Nephron progenitor cell (in vitro differentiated cells): ENCODE measurements at regions not wholly inside any gene's neighbourhood (a gene's known extent, or its start where the extent isn't known, plus 50 kb on each side); places are given as distances from the start of the nearest gene placed in this dataset.

Source experiments
- DNase-seq: peaks from one replicate; pipeline ENCODE4 v3.0.0; 2021
- H3K27ac Mint-ChIP-seq: 2 replicates; pipeline ENCODE4 v1.8.0; 2021; ENCODE audit warnings: mild to moderate bottlenecking, moderate library complexity, mixed read lengths
- H3K27me3 Mint-ChIP-seq: 2 replicates; pipeline ENCODE4 v1.8.0; 2021; ENCODE audit warnings: mild to moderate bottlenecking, low read depth, mixed read lengths; ENCODE audit not compliant: poor library complexity
- H3K36me3 Mint-ChIP-seq: 2 replicates; pipeline ENCODE4 v1.8.0; 2021; ENCODE audit warnings: low read depth, mixed read lengths
- H3K4me1 Mint-ChIP-seq: 2 replicates; pipeline ENCODE4 v1.8.0; 2021; ENCODE audit warnings: mixed read lengths
- H3K4me3 Mint-ChIP-seq: 2 replicates; pipeline ENCODE4 v1.8.0; 2021; ENCODE audit warnings: mild to moderate bottlenecking, moderate library complexity, mixed read lengths
- H3K9me3 Mint-ChIP-seq: 2 replicates; pipeline ENCODE4 v1.8.0; 2021; ENCODE audit warnings: mild to moderate bottlenecking, moderate library complexity, mixed read lengths
- CTCF ChIP-seq: fragments of 200-600 bp; sonication (generic); IDR thresholded peaks from 2 replicates; pipeline ENCODE4 v1.5.0; 2021; ENCODE audit warnings: antibody characterized with exemption

GRCh38 chr2:23269747-23270146 lies 115.2 kb upstream of the KLHL29 start:
- Mint-ChIP-seq H3K27ac (no peak overlapping the region), H3K9me3 (no peaks in the 10 kb centered on the region)

GRCh38 chr2:23270810-23271209 lies 114.2 kb upstream of the KLHL29 start:
- TF ChIP-seq CTCF: no peak
- no peaks in the 10 kb centered on the region for H3K36me3 Mint-ChIP-seq
- peaks cover 9% of the 10 kb centered on the region for H3K4me1 Mint-ChIP-seq
- no peaks in the 10 kb centered on the region for H3K9me3 Mint-ChIP-seq
- no peak overlapping the region for H3K27ac Mint-ChIP-seq
- H3K4me3 Mint-ChIP-seq: no peak overlapping the region
- peaks cover 4% of the 10 kb centered on the region for H3K27me3 Mint-ChIP-seq
- no peak for DNase-seq

More at GRCh38 chr2:23269747-23270146, 115.2 kb upstream of the KLHL29 start:
- Mint-ChIP-seq H3K36me3 (no peaks in the 10 kb centered on the region), H3K4me1 (peaks cover 9% of the 10 kb centered on the region), H3K27me3 (no peaks in the 10 kb centered on the region), H3K4me3 (no peak overlapping the region)
- TF ChIP-seq CTCF: no peak
- DNase-seq: no peak

GRCh38 chr2:23271230-23271629 lies 113.7 kb upstream of the KLHL29 start:
- TF ChIP-seq CTCF: no peak
- H3K27ac Mint-ChIP-seq: peak overlapping the region; percentile 43
- peaks cover 9% of the 10 kb centered on the region for H3K4me1 Mint-ChIP-seq
- no peak overlapping the region for H3K4me3 Mint-ChIP-seq
- no peaks in the 10 kb centered on the region for H3K9me3 Mint-ChIP-seq
- H3K27me3 Mint-ChIP-seq: peaks cover 5% of the 10 kb centered on the region
- no peaks in the 10 kb centered on the region for H3K36me3 Mint-ChIP-seq
- DNase-seq: no peak

- Mint-ChIP-seq H3K27ac (no peak overlapping the region), H3K9me3 (no peaks in the 10 kb centered on the region), H3K36me3 (no peaks in the 10 kb centered on the region), H3K4me1 (peaks cover 9% of the 10 kb centered on the region), H3K4me3 (no peak overlapping the region), H3K27me3 (peaks cover 11% of the 10 kb centered on the region)
- no peak for TF ChIP-seq CTCF
- DNase-seq: no peak
Observed at GRCh38 chr2:23273786-23274185, 111.2 kb upstream of the KLHL29 start.

GRCh38 chr2:23280401-23280800 lies 104.6 kb upstream of the KLHL29 start:
- Mint-ChIP-seq H3K4me3 (no peak overlapping the region), H3K4me1 (no peaks in the 10 kb centered on the region), H3K27me3 (peaks cover 10% of the 10 kb centered on the region), H3K27ac (no peak overlapping the region), H3K9me3 (no peaks in the 10 kb centered on the region), H3K36me3 (no peaks in the 10 kb centered on the region)
- DNase-seq: no peak
- TF ChIP-seq CTCF: no peak

- H3K4me1 Mint-ChIP-seq: peaks cover 19% of the 10 kb centered on the region
- H3K9me3 Mint-ChIP-seq: no peaks in the 10 kb centered on the region
- no peak overlapping the region for H3K4me3 Mint-ChIP-seq
- H3K27me3 Mint-ChIP-seq: peaks cover 8% of the 10 kb centered on the region
- TF ChIP-seq CTCF: no peak
- no peaks in the 10 kb centered on the region for H3K36me3 Mint-ChIP-seq
- DNase-seq: no peak
- no peak overlapping the region for H3K27ac Mint-ChIP-seq
Observed at GRCh38 chr2:23283653-23284052, 101.3 kb upstream of the KLHL29 start.
